ENCODE measurements at regions not wholly inside any gene's neighbourhood (a gene's known extent, or its start where the extent isn't known, plus 50 kb on each side); places are given as distances from the start of the nearest gene placed in this dataset.

GRCh38 chr10:4046712-4047354, 261.8 kb upstream of the KLF6 start:
- Histone ChIP-seq H3K9ac (ENCODE audit: extremely low read depth, insufficient read length, low read length) (no peak overlapping the region), H2BK5ac (ENCODE audit: insufficient read length, low read length) (no peak overlapping the region), H4K8ac (replicated peaks; ENCODE audit: insufficient read length, low read depth, low read length) (no peak overlapping the region), H3K4me1 (ENCODE audit: insufficient read depth, low read length) (no peaks in the 10 kb centered on the region), H2BK120ac (ENCODE audit: low read depth, low read length, poor library complexity, severe bottlenecking) (no peak overlapping the region), H3K14ac (ENCODE audit: insufficient read depth, low read length) (no peak overlapping the region), H3T11ph (ENCODE audit: low read length) (no peak overlapping the region), H3K27me3 (ENCODE audit: insufficient read depth, low read length) (no peaks in the 10 kb centered on the region), H3K4ac (ENCODE audit: low read depth, low read length) (no peak overlapping the region), H4K5ac (ENCODE audit: insufficient read length, low read depth, low read length) (no peak overlapping the region), H3K4me2 (ENCODE audit: insufficient read depth, insufficient read length, low read length) (no peak overlapping the region), H3K56ac (ENCODE audit: insufficient read length, low read depth, low read length) (no peak overlapping the region), H2BK15ac (ENCODE audit: low read depth, low read length) (no peak overlapping the region), H3K9me3 (ENCODE audit: control insufficient read depth, low read depth, low read length) (peaks cover under 1% of the 10 kb centered on the region), H2BK12ac (ENCODE audit: insufficient read length, low read depth, low read length) (no peak overlapping the region), H3K27ac (ENCODE audit: insufficient read length, low read depth, low read length) (no peak overlapping the region), H3K79me2 (ENCODE audit: insufficient read depth, low read length) (no peaks in the 10 kb centered on the region), H3K79me1 (ENCODE audit: insufficient read depth, low read depth, low read length, poor library complexity, severe bottlenecking) (no peaks in the 10 kb centered on the region), H3K23me2 (ENCODE audit: insufficient read length, low read depth, low read length, poor library complexity, severe bottlenecking) (no peaks in the 10 kb centered on the region), H3K18ac (ENCODE audit: insufficient read length, low read depth, low read length) (no peak overlapping the region), H2BK20ac (ENCODE audit: low read depth, low read length, poor library complexity, severe bottlenecking) (no peak overlapping the region), H4K91ac (ENCODE audit: insufficient read length, low read depth, low read length) (no peak overlapping the region), H3K23ac (ENCODE audit: insufficient read length, low read depth, low read length) (no peak overlapping the region), H2AK5ac (ENCODE audit: insufficient read length, low read length) (no peak overlapping the region), H4K20me1 (ENCODE audit: control insufficient read depth, insufficient read depth, insufficient read length) (no peaks in the 10 kb centered on the region), H2AFZ (ENCODE audit: low read length) (no peak overlapping the region)
- Mint-ChIP-seq H3K27ac (no peak overlapping the region), H3K9me3 (peaks cover 8 to 9% of the 10 kb centered on the region in 2 experiments), H3K36me3 (ENCODE audit: insufficient read depth in 1 of 3, low read depth in 3 of 3) (peaks cover 3 to 10% (median 7%) of the 10 kb centered on the region in 3 experiments), H3K4me3 (no peak overlapping the region), H3K4me1 (no peaks in the 10 kb centered on the region), H3K27me3 (ENCODE audit: low read depth) (no peaks in the 10 kb centered on the region)
- WGBS (ENCODE audit: extremely low coverage, insufficient read length, low lambda C conversion rate): no CpG with 5 or more reads among the region's 7 CpGs
- DNase-seq: no peak
- TF ChIP-seq, protein P1, sequence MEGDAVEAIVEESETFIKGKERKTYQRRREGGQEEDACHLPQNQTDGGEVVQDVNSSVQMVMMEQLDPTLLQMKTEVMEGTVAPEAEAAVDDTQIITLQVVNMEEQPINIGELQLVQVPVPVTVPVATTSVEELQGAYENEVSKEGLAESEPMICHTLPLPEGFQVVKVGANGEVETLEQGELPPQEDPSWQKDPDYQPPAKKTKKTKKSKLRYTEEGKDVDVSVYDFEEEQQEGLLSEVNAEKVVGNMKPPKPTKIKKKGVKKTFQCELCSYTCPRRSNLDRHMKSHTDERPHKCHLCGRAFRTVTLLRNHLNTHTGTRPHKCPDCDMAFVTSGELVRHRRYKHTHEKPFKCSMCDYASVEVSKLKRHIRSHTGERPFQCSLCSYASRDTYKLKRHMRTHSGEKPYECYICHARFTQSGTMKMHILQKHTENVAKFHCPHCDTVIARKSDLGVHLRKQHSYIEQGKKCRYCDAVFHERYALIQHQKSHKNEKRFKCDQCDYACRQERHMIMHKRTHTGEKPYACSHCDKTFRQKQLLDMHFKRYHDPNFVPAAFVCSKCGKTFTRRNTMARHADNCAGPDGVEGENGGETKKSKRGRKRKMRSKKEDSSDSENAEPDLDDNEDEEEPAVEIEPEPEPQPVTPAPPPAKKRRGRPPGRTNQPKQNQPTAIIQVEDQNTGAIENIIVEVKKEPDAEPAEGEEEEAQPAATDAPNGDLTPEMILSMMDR (conservative IDR thresholded peaks at IDR 0.05): no peak
